ENCODE measurements at regions not wholly inside any gene's neighbourhood (a gene's known extent, or its start where the extent isn't known, plus 50 kb on each side); places are given as distances from the start of the nearest gene placed in this dataset.
"Not testable (repeated sequence)": the region's sequence is repeated elsewhere in the genome, so short reads cannot be mapped to it uniquely, and the experiment has no call there.

- TF ChIP-seq JUND (IDR thresholded peaks at IDR 0.05) (no peak), CTCF (IDR thresholded peaks at IDR 0.05; ENCODE audit: low read depth, low read length, missing input control) (no peak), FOXA2 (IDR thresholded peaks at IDR 0.05) (no peak)
- Histone ChIP-seq H3K4me3 (ENCODE audit: low read depth in 1 of 3, low read length in 3 of 3) (no peak overlapping the region), H3K9me3 (ENCODE audit: control insufficient read depth in 4 of 4, low read length in 3 of 4) (no peaks in the 10 kb centered on the region)
Observed at GRCh38 chr2:8612734-8613179, 69.1 kb upstream of the ID2 start.

GRCh38 chr2:8613207-8613999 lies 68.5 kb upstream of the ID2 start:
- H3K9ac ChIP-seq (ENCODE audit: low read depth in 1 of 2, low read length in 2 of 2); H3K36me3 ChIP-seq (ENCODE audit: control insufficient read depth in 4 of 4, insufficient read depth in 3 of 4, low read depth in 1 of 4, low read length in 3 of 4); H3K4me3 ChIP-seq (ENCODE audit: low read depth in 1 of 3, low read length in 3 of 3); H3K27me3 ChIP-seq (ENCODE audit: control insufficient read depth in 4 of 4, insufficient read depth in 4 of 4, low read length in 3 of 4); DNase-seq (ENCODE audit: low spot score); H3K27ac ChIP-seq (ENCODE audit: low read depth in 1 of 2, low read length in 2 of 2); H3K9me3 ChIP-seq (ENCODE audit: control insufficient read depth in 4 of 4, low read length in 3 of 4): not testable (repeated sequence)
- WGBS = 99% methylated on average over 8 of the region's 8 CpGs
- peaks cover 0 to 14% (median 9%) of the 10 kb centered on the region in 4 donors for H3K4me1 ChIP-seq (ENCODE audit: control insufficient read depth in 4 of 4, insufficient read depth in 4 of 4, low read length in 3 of 4)

More at GRCh38 chr2:8612734-8613179, 69.1 kb upstream of the ID2 start:
- peaks cover 0 to 14% (median 9%) of the 10 kb centered on the region in 4 donors for H3K4me1 ChIP-seq (ENCODE audit: control insufficient read depth in 4 of 4, insufficient read depth in 4 of 4, low read length in 3 of 4)
- H3K36me3 ChIP-seq (ENCODE audit: control insufficient read depth in 4 of 4, insufficient read depth in 3 of 4, low read depth in 1 of 4, low read length in 3 of 4) = no peaks in the 10 kb centered on the region
- WGBS = 81% methylated on average over 7 of the region's 7 CpGs
- H3K9ac ChIP-seq (ENCODE audit: low read depth in 1 of 2, low read length in 2 of 2) = no peak overlapping the region
- no peaks in the 10 kb centered on the region for H3K27me3 ChIP-seq (ENCODE audit: control insufficient read depth in 4 of 4, insufficient read depth in 4 of 4, low read length in 3 of 4)
- H3K27ac ChIP-seq (ENCODE audit: low read depth in 1 of 2, low read length in 2 of 2) = no peak overlapping the region
- no peak for DNase-seq (ENCODE audit: low spot score)

GRCh38 chr2:8614646-8615045 lies 67.2 kb upstream of the ID2 start:
- DNase-seq (ENCODE audit: low spot score) = no peak
- TF ChIP-seq SP1 (IDR thresholded peaks at IDR 0.05) (no peak), REST (IDR thresholded peaks at IDR 0.05) (no peak), JUND (IDR thresholded peaks at IDR 0.05) (no peak), EGR1 (IDR thresholded peaks at IDR 0.05; ENCODE audit: low read depth in 2 of 2) (no peak), YY1 (IDR thresholded peaks at IDR 0.05) (no peak), ATF3 (IDR thresholded peaks at IDR 0.05) (no peak)
- Histone ChIP-seq H3K4me3 (ENCODE audit: low read depth in 1 of 3, low read length in 3 of 3) (no peak overlapping the region), H3K36me3 (ENCODE audit: control insufficient read depth in 4 of 4, insufficient read depth in 3 of 4, low read depth in 1 of 4, low read length in 3 of 4) (no peaks in the 10 kb centered on the region), H3K4me1 (ENCODE audit: control insufficient read depth in 4 of 4, insufficient read depth in 4 of 4, low read length in 3 of 4) (peaks cover 0 to 7% (median 5%) of the 10 kb centered on the region in 4 donors), H3K9me3 (ENCODE audit: control insufficient read depth in 4 of 4, low read length in 3 of 4) (no peaks in the 10 kb centered on the region), H3K27ac (ENCODE audit: low read depth in 1 of 2, low read length in 2 of 2) (no peak overlapping the region), H3K27me3 (ENCODE audit: control insufficient read depth in 4 of 4, insufficient read depth in 4 of 4, low read length in 3 of 4) (no peaks in the 10 kb centered on the region), H3K9ac (ENCODE audit: low read depth in 1 of 2, low read length in 2 of 2) (no peak overlapping the region)
- WGBS = 99% methylated on average over 4 of the region's 4 CpGs
